GM12872 (cell line): ENCODE measurements at regions not wholly inside any gene's neighbourhood (a gene's known extent, or its start where the extent isn't known, plus 50 kb on each side); places are given as distances from the start of the nearest gene placed in this dataset.

Source experiments
- TF ChIP-seq, protein P1 (sequence below): IDR thresholded peaks from 3 replicates; pipeline ENCODE4 v1.5.1; 2011; ENCODE audit warnings: low read depth, mild to moderate bottlenecking, low read length, moderate library complexity; ENCODE audit not compliant: insufficient read depth

DNA sequence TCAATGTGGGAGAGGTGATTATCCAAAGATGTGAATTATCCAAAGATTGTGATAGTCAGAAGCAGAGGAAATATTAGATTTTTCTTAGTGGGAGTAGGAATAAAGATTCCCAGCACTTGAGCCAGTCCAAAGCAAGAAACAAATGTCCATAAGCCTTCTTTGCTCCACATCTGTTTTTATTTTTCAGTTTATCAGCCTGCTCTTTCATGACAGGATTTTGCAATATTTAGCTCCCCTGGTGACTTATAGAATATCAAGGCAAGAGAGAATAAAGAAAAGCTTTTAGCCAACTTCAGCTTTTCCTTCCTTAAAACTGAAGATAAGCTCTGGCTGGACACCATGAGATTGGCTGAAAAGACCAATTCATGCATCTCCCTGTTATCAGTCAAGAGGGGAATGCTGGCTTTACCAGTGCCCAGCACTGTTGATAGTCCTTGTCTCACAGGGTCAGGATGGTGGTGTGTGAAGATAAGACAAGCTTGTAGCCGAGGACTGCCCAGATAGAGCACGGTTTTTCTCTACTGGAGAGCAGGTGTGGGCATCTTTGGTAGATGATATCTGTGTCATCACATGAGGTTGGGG is 706.5 kb downstream of the KCNJ2 start:
- TF ChIP-seq, protein P1, sequence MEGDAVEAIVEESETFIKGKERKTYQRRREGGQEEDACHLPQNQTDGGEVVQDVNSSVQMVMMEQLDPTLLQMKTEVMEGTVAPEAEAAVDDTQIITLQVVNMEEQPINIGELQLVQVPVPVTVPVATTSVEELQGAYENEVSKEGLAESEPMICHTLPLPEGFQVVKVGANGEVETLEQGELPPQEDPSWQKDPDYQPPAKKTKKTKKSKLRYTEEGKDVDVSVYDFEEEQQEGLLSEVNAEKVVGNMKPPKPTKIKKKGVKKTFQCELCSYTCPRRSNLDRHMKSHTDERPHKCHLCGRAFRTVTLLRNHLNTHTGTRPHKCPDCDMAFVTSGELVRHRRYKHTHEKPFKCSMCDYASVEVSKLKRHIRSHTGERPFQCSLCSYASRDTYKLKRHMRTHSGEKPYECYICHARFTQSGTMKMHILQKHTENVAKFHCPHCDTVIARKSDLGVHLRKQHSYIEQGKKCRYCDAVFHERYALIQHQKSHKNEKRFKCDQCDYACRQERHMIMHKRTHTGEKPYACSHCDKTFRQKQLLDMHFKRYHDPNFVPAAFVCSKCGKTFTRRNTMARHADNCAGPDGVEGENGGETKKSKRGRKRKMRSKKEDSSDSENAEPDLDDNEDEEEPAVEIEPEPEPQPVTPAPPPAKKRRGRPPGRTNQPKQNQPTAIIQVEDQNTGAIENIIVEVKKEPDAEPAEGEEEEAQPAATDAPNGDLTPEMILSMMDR = no peak

DNA sequence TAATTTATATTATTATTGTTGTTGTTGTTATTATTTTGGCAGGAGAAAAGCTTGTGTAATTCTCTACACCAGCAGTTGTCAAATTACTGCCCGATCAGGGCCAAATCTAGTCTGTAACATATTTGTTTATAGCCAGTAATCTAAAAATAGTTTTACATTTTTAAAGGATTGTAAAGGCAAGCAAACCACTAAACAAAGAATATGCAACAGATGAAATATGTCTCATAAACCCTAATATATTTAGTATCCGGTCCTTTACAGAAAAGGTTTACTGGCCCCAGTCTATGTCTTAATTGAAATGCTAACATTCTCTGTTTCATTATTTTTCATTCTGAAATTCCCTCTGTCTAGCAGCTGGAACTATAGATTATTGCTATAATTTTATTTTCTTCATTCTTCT is 709.5 kb downstream of the KCNJ2 start:
- TF ChIP-seq, protein P1 = no peak

DNA sequence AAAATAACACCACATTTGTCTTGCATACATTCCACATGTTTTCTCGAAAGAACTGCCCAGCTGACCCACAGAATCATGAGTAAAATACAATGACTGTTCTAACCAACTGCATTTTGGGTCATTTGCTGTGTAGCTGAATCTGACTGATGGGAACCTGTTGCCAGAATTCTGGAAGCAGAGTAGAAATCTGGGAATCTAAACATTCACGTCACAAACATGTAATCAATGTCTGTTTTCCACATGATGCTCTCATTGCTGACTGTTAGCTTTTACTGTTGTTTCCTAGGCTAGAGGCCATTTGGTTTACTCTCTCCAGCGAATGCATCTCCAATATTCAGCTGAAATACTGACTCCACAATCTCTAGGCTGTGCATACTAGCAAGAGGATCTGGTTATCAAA is 710.1 kb downstream of the KCNJ2 start:
- TF ChIP-seq, protein P1 = no peak

DNA sequence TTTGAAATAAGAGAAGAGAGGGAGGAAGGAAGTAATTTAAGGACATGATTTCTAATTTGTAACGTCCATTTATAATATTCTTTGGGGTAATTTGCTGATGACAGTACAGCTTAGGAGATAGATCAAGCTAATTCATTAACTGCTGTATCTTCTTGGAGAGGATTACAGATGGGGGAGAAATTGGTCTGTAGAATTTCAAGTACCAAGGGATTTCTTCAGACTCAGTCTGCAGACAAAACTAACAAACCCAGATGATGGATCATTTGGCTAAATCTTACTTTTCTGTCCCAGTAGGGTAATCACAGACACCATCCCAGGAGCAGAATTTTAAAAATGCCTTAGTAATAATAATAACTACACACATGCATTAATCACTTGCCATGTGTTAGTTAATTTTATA is 711.8 kb downstream of the KCNJ2 start:
- TF ChIP-seq, protein P1 = no peak

DNA sequence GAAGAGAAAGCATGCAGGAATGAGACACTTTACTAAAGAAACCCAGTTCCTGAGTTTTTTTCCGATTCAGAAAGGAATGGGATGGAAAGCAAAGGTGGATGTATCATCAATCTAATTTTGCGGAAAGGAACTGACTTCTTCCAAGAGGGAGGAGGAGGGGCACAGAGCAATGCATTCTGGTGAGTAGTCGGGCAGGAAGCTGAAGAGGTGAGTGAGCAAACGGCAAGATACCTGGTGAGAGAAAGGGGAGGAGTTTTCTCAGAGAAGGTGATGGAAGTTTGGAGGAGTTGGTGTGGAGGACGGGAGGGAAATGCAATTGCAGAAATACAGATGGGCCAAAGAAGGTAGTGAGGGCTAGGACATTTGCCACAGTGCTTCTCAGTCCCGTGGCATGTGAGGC is 713.2 kb downstream of the KCNJ2 start:
- TF ChIP-seq, protein P1 = no peak

DNA sequence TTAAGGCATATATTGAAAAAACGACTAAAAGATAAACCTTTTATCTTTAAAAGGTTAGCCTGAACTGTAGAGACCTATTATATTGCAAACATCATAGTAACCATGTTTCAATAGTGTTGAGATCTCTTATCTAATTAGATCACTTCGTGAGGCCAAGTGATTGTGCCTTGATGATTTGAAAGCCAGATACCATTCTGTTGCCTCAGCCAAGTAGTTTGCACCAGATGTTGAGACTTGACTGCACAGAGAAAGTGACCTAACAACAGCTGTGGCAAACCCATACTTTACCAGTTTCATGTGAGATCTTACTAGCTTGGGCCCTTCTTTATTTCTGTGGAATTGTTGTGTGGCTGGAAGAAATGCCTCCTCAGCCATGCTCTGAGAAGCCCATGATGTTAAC is 717.3 kb downstream of the KCNJ2 start:
- TF ChIP-seq, protein P1 = no peak

DNA sequence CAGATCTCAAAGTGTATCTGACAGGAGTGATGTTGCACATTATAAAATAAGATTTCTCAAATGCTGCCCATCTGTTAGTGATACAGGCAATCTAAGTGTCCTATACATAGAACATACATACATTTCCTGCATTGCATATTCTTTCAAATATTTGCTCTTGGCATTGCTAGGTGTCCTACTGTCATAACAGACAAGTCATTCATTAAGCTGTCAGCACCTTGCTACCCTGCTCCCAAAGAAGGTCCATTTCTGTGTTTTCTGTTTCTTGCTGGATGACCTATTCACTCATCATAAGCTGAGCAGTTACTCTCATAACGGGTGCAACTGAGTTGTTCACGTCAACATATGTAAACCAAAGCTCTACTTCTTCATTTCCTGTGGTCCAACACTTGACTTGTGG is 719.0 kb downstream of the KCNJ2 start:
- TF ChIP-seq, protein P1 = no peak

DNA sequence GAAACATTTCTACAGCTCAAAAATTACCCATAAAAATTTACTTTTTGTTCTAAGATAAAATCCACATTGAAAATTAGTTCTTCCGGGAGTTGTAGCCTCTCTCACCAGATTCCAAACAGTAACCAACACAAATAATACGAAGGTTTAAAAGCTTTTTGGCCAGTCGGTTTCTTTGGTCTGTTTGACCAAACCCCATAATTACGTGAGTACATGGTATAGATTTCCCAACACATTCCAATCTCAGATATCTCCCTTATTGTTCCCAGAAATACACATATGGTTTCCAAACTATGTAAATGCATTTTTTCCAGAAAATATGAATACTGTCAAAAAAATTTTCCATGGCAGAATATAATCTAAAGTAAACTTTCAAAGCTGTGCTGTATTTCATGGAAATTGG is 722.0 kb downstream of the KCNJ2 start:
- TF ChIP-seq, protein P1 = no peak
